ENCODE measurements at regions not wholly inside any gene's neighbourhood (a gene's known extent, or its start where the extent isn't known, plus 50 kb on each side); places are given as distances from the start of the nearest gene placed in this dataset.

- no peak for DNase-seq (ENCODE audit: low read depth in 2 of 2)
Measured at GRCh38 chr14:101066826-101067510, 163.4 kb upstream of the RTL1 start.

GRCh38 chr14:101068313-101069227 lies 165.0 kb upstream of the RTL1 start:
- DNase-seq (ENCODE audit: low read depth in 2 of 2), result no peak

- no peak for DNase-seq (ENCODE audit: low read depth in 2 of 2)
Measured at GRCh38 chr14:101069228-101069549, 165.7 kb upstream of the RTL1 start.

GRCh38 chr14:101069666-101070362 lies 166.3 kb upstream of the RTL1 start:
- DNase-seq (ENCODE audit: low read depth in 2 of 2), result no peak

GRCh38 chr14:101070540-101071492 lies 167.3 kb upstream of the RTL1 start:
- no peak for DNase-seq (ENCODE audit: low read depth in 2 of 2)

- no peak for DNase-seq (ENCODE audit: low read depth in 2 of 2)
Measured at GRCh38 chr14:101071493-101071906, 168.0 kb upstream of the RTL1 start.

- DNase-seq (ENCODE audit: low read depth in 2 of 2), result no peak
Measured at GRCh38 chr14:101072070-101072469, 168.5 kb upstream of the RTL1 start.

- no peak for DNase-seq (ENCODE audit: low read depth in 2 of 2)
Measured at GRCh38 chr14:101072531-101072930, 169.0 kb upstream of the RTL1 start.

- DNase-seq (ENCODE audit: low read depth in 2 of 2), result no peak
Measured at GRCh38 chr14:101072945-101073597, 169.5 kb upstream of the RTL1 start.

GRCh38 chr14:101073598-101073965 lies 170.1 kb upstream of the RTL1 start:
- no peak for DNase-seq (ENCODE audit: low read depth in 2 of 2)

- DNase-seq (ENCODE audit: low read depth in 2 of 2), result no peak
Measured at GRCh38 chr14:101074196-101075024, 170.9 kb upstream of the RTL1 start.

GRCh38 chr14:101075025-101075800 lies 171.7 kb upstream of the RTL1 start:
- no peak for DNase-seq (ENCODE audit: low read depth in 2 of 2)

GRCh38 chr14:101075801-101076413 lies 172.4 kb upstream of the RTL1 start:
- no peak for DNase-seq (ENCODE audit: low read depth in 2 of 2)

GRCh38 chr14:101076451-101077198 lies 173.1 kb upstream of the RTL1 start:
- no peak for DNase-seq (ENCODE audit: low read depth in 2 of 2)

GRCh38 chr14:101077481-101078074 lies 174.1 kb upstream of the RTL1 start:
- no peak for DNase-seq (ENCODE audit: low read depth in 2 of 2)

- no peak for DNase-seq (ENCODE audit: low read depth in 2 of 2)
Measured at GRCh38 chr14:101078170-101078891, 174.8 kb upstream of the RTL1 start.

- DNase-seq (ENCODE audit: low read depth in 2 of 2), result no peak
Measured at GRCh38 chr14:101078892-101079221, 175.3 kb upstream of the RTL1 start.
